HepG2 (cell line): ENCODE measurements at regions not wholly inside any gene's neighbourhood (a gene's known extent, or its start where the extent isn't known, plus 50 kb on each side); places are given as distances from the start of the nearest gene placed in this dataset.

Experiments
- CEBPG ChIP-seq: IDR thresholded peaks from 2 replicates; pipeline ENCODE4 v1.6.1; 2016
- CHD2 ChIP-seq: IDR thresholded peaks from 2 replicates; pipeline ENCODE4 v1.6.1; 2011; ENCODE audit warnings: low read depth, low read length, improper control_type of control experiment
- DPF2 ChIP-seq: sonication (generic); formaldehyde crosslinking; IDR thresholded peaks from 2 replicates; pipeline ENCODE4 v1.4.0; 2020; ENCODE audit warnings: mild to moderate bottlenecking, low read depth, missing genetic modification reagents, borderline replicate concordance
- DR1 ChIP-seq: sonication (generic); formaldehyde crosslinking; IDR thresholded peaks from 2 replicates; pipeline ENCODE4 v1.8.0; 2021; ENCODE audit warnings: mild to moderate bottlenecking, missing genetic modification reagents, inconsistent platforms
- FOXJ3 ChIP-seq: sonication (generic); formaldehyde crosslinking; IDR thresholded peaks from 2 replicates; pipeline ENCODE4 v1.4.0; 2020; ENCODE audit warnings: missing genetic modification reagents, mild to moderate bottlenecking, borderline replicate concordance
- FOXP1 ChIP-seq, 2 experiments: fragments of 450-650 bp in 1 of 2; IDR thresholded peaks; 2 replicates each; pipeline ENCODE4 v1.6.1; 2017 to 2018; ENCODE audit warnings: antibody characterized with exemption in 1 of 2
- HOXA7 ChIP-seq: sonication (generic); formaldehyde crosslinking; IDR thresholded peaks from 2 replicates; pipeline ENCODE4 v1.8.1; 2022; ENCODE audit warnings: mild to moderate bottlenecking, missing genetic modification reagents, moderate library complexity
- LBX2 ChIP-seq: sonication (generic); formaldehyde crosslinking; IDR thresholded peaks from 2 replicates; pipeline ENCODE4 v1.5.0; 2020; ENCODE audit warnings: missing genetic modification reagents, mild to moderate bottlenecking, borderline replicate concordance
- MAZ ChIP-seq, 2 experiments: sonication (generic) in 1 of 2; formaldehyde crosslinking in 1 of 2; IDR thresholded peaks; 2 replicates each; pipeline versions ENCODE4 v1.5.0 to v1.6.1; 2012 to 2020; ENCODE audit warnings: low read depth in 2 of 2, mild to moderate bottlenecking in 2 of 2, borderline replicate concordance in 1 of 2, improper control_type of control experiment in 1 of 2, low read length in 1 of 2, missing genetic modification reagents in 1 of 2, moderate library complexity in 1 of 2
- MIXL1 ChIP-seq: IDR thresholded peaks from 2 replicates; pipeline ENCODE4 v1.6.1; 2016
- NFIC ChIP-seq: IDR thresholded peaks from 2 replicates; pipeline ENCODE4 v1.6.1; 2012; ENCODE audit warnings: mild to moderate bottlenecking, low read length, inconsistent platforms
- NPAS2 ChIP-seq: sonication (generic); formaldehyde crosslinking; IDR thresholded peaks from 2 replicates; pipeline ENCODE4 v1.8.0; 2022; ENCODE audit warnings: mild to moderate bottlenecking, missing genetic modification reagents, borderline replicate concordance
- PHF20 ChIP-seq: sonication (generic); formaldehyde crosslinking; IDR thresholded peaks from 2 replicates; pipeline ENCODE4 v1.5.0; 2020; ENCODE audit warnings: mild to moderate bottlenecking, missing genetic modification reagents
- RFXAP ChIP-seq: sonication (generic); formaldehyde crosslinking; IDR thresholded peaks from 2 replicates; pipeline ENCODE4 v1.4.0; 2020; ENCODE audit warnings: missing genetic modification reagents, borderline replicate concordance
- SOX5 ChIP-seq: IDR thresholded peaks from 2 replicates; pipeline ENCODE4 v1.6.1; 2016; ENCODE audit warnings: borderline replicate concordance
- SOX6 ChIP-seq, 2 experiments: fragments of 450-650 bp in 1 of 2; sonication (generic) in 1 of 2; formaldehyde crosslinking in 1 of 2; IDR thresholded peaks; 2 replicates each; pipeline versions ENCODE4 v1.4.0 to v1.6.1; 2017 to 2020; ENCODE audit warnings: antibody characterized with exemption in 1 of 2, mild to moderate bottlenecking in 1 of 2, missing genetic modification reagents in 1 of 2
- SP4 ChIP-seq: sonication (generic); formaldehyde crosslinking; IDR thresholded peaks from 2 replicates; pipeline ENCODE4 v1.8.1; 2023; ENCODE audit warnings: mild to moderate bottlenecking, missing genetic modification reagents
- SRSF9 ChIP-seq: fragments of 200-400 bp; formaldehyde crosslinking; IDR thresholded peaks from 2 replicates; pipeline ENCODE4 v1.6.1; 2018; ENCODE audit warnings: borderline replicate concordance, mild to moderate bottlenecking, low read depth, low read length; ENCODE audit not compliant: insufficient read depth, poor library complexity, severe bottlenecking
- TCF7 ChIP-seq: sonication (generic); IDR thresholded peaks from 2 replicates; pipeline ENCODE4 v1.6.1; 2016; ENCODE audit warnings: antibody characterized with exemption, low read depth
- TEAD3 ChIP-seq: optimal IDR thresholded peaks from 2 replicates; pipeline ENCODE3; 2016; ENCODE audit warnings: borderline replicate concordance
- ZNF235 ChIP-seq: sonication (generic); formaldehyde crosslinking; IDR thresholded peaks from 2 replicates; pipeline ENCODE4 v1.8.1; 2023; ENCODE audit warnings: mild to moderate bottlenecking, missing genetic modification reagents, borderline replicate concordance
- ZNF354B ChIP-seq: sonication (generic); formaldehyde crosslinking; IDR thresholded peaks from 2 replicates; pipeline ENCODE4 v1.8.0; 2022; ENCODE audit warnings: mild to moderate bottlenecking, missing genetic modification reagents
- ZNF543 ChIP-seq: sonication (generic); formaldehyde crosslinking; IDR thresholded peaks from 2 replicates; pipeline ENCODE4 v1.4.0; 2020; ENCODE audit warnings: mild to moderate bottlenecking, missing genetic modification reagents
- ZNF564 ChIP-seq: sonication (generic); formaldehyde crosslinking; IDR thresholded peaks from 2 replicates; pipeline ENCODE4 v1.8.1; 2023; ENCODE audit warnings: mild to moderate bottlenecking, missing genetic modification reagents
- ZNF850 ChIP-seq: sonication (generic); formaldehyde crosslinking; conservative IDR thresholded peaks from 2 replicates; pipeline ENCODE4 v1.9.0; 2021; ENCODE audit warnings: mild to moderate bottlenecking, missing genetic modification reagents
- ZNF879 ChIP-seq: sonication (generic); formaldehyde crosslinking; IDR thresholded peaks from 2 replicates; pipeline ENCODE4 v1.8.1; 2023; ENCODE audit warnings: missing genetic modification reagents
- ZSCAN29 ChIP-seq: sonication (generic); formaldehyde crosslinking; conservative IDR thresholded peaks from 2 replicates; pipeline ENCODE4 v1.4.0; 2020; ENCODE audit warnings: mild to moderate bottlenecking, missing genetic modification reagents
- TF ChIP-seq, protein P1 (sequence below): IDR thresholded peaks from 2 replicates; pipeline ENCODE4 v1.6.1; 2016; ENCODE audit warnings: missing biosample characterization, missing genetic modification reagents, low read depth
- TF ChIP-seq, protein P2 (sequence below): sonication (generic); formaldehyde crosslinking; IDR thresholded peaks from 2 replicates; pipeline ENCODE4 v1.4.0; 2020; ENCODE audit warnings: missing genetic modification reagents, mild to moderate bottlenecking, borderline replicate concordance
- TF ChIP-seq, protein P3 (sequence below): sonication (generic); formaldehyde crosslinking; conservative IDR thresholded peaks from 2 replicates; pipeline ENCODE4 v1.4.0; 2020; ENCODE audit warnings: missing genetic modification reagents

- TF ChIP-seq, protein P1, sequence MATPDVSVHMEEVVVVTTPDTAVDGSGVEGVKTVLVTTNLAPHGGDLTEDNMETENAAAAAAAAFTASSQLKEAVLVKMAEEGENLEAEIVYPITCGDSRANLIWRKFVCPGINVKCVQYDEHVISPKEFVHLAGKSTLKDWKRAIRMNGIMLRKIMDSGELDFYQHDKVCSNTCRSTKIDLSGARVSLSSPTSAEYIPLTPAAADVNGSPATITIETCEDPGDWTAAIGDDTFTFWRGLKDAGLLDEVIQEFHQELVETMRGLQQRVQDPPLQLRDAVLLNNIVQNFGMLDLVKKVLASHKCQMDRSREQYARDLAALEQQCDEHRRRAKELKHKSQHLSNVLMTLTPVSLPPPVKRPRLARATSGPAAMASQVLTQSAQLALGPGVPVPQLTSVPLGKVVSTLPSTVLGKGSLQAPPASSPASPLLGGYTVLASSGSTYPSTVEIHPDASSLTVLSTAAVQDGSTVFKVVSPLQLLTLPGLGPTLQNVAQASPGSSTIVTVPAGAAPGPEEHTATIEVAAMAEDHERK (CRISPR knock-in tag), result no peak
- TF ChIP-seq NPAS2 (CRISPR knock-in tag) (no peak), CEBPG (peak; percentile 46; the same call in 1 of the 2 replicates), TEAD3 (no peak), SOX6 (IDR thresholded peaks at IDR 0.05) (no peak), SOX6 (CRISPR knock-in tag; IDR thresholded peaks at IDR 0.05) (peak; percentile 67; the same call in 1 of the 2 replicates), NFIC (peak; percentile 61; the same call in 1 of the 2 replicates), LBX2 (CRISPR knock-in tag) (no peak), ZNF354B (CRISPR knock-in tag) (no peak), ZNF850 (CRISPR knock-in tag) (no peak), SP4 (no peak), PHF20 (CRISPR knock-in tag) (no peak), ZNF879 (CRISPR knock-in tag) (no peak), ZNF543 (CRISPR knock-in tag) (no peak), SRSF9 (no peak), ZSCAN29 (no peak), TCF7 (peak; percentile 82), ZNF235 (CRISPR knock-in tag) (no peak), CHD2 (no peak), MIXL1 (no peak), FOXP1 (IDR thresholded peaks at IDR 0.05) (no peak), FOXP1 (CRISPR knock-in tag; IDR thresholded peaks at IDR 0.05) (peak; percentile 66; the same call in 1 of the 2 replicates), DPF2 (CRISPR knock-in tag) (no peak), RFXAP (CRISPR knock-in tag) (no peak), HOXA7 (no peak), FOXJ3 (CRISPR knock-in tag) (peak; percentile 82; the same call in 1 of the 2 replicates), MAZ (IDR thresholded peaks at IDR 0.05; ENCODE audit: borderline replicate concordance, low read depth, low read length) (no peak), MAZ (CRISPR knock-in tag; IDR thresholded peaks at IDR 0.05; ENCODE audit: low read depth) (no peak), DR1 (CRISPR knock-in tag) (no peak), ZNF564 (no peak), SOX5 (CRISPR knock-in tag) (peak; percentile 59; the same call in 1 of the 2 replicates)
- TF ChIP-seq, protein P2, sequence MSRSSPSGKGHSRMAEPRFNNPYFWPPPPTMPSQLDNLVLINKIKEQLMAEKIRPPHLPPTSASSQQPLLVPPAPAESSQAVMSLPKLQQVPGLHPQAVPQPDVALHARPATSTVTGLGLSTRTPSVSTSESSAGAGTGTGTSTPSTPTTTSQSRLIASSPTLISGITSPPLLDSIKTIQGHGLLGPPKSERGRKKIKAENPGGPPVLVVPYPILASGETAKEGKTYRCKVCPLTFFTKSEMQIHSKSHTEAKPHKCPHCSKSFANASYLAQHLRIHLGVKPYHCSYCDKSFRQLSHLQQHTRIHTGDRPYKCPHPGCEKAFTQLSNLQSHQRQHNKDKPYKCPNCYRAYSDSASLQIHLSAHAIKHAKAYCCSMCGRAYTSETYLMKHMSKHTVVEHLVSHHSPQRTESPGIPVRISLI (CRISPR knock-in tag), result no peak
- TF ChIP-seq, protein P3, sequence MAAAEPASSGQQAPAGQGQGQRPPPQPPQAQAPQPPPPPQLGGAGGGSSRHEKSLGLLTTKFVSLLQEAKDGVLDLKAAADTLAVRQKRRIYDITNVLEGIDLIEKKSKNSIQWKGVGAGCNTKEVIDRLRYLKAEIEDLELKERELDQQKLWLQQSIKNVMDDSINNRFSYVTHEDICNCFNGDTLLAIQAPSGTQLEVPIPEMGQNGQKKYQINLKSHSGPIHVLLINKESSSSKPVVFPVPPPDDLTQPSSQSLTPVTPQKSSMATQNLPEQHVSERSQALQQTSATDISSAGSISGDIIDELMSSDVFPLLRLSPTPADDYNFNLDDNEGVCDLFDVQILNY, result no peak
These were observed 359.5 kb downstream of the CPS1 start (continued) for GRCh38 chr2:210915912-210916311.
